GM19324 (cell line): ENCODE measurements at regions not wholly inside any gene's neighbourhood (a gene's known extent, or its start where the extent isn't known, plus 50 kb on each side); places are given as distances from the start of the nearest gene placed in this dataset.

Experiments
- ATAC-seq: cut with Tn5 transposase; IDR thresholded peaks from one replicate; pipeline ENCODE4 v1.9.1; 2021; ENCODE audit warnings: mild to moderate bottlenecking, moderate library complexity; ENCODE audit not compliant: unreplicated experiment, low FRiP score

GRCh38 chr4:180669680-180670079, 1573.5 kb upstream of the TENM3 start:
- ATAC-seq = no peak

DNA sequence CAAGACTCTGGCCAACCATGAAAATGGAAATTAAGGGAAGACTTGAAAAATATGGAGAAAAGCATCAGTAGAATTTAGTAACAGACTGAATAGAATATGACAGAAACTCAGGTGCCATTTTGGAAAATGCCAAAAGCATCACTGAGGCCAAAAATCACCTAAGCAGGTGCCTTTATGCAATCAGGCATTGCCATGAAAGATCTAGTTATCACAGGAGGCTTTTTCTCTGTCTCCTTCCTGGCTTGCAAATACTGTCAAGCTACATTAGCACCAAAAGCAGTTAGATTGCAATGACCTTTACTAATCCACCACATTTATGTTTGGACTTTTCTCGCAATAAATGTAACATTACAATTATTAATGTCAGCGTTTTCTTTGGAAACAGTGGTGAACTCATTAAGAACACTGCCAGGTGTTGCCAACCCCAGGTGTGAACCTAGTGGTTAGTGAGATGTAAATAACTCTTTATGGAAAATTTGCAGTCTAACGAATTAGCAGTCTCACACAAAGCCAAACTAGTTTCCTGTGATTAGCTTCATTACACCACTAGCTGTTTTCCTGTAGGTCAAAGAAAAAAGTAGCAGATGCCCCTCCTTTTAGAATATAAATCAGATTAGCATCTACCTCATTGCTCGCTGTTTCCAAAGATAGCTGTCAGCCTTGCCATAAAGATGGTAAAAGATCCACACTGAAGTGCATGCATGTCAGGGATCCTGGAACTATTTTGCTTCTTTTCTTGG, 1568.4 kb upstream of the TENM3 start:
- ATAC-seq = no peak

DNA sequence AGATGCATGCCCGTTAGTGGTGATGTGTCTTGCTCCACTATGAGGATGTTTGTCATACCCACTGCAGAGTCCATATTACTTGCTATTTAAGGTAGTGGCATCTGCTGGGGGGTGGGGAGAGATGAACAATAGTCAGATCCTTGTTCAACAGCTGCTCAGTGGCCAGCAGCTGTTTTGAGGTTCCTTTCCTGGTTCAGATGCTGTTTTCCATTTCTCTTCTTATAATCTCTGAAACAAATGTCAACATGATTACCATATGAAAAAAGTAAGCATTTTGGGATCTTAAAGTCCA, 1567.9 kb upstream of the TENM3 start:
- ATAC-seq = no peak

GRCh38 chr4:180680305-180680704, 1562.9 kb upstream of the TENM3 start:
- ATAC-seq = no peak

- no peak for ATAC-seq
These were observed 1560.4 kb upstream of the TENM3 start for GRCh38 chr4:180682776-180683175.

- no peak for ATAC-seq
These were observed 1560.0 kb upstream of the TENM3 start for GRCh38 chr4:180683186-180683585.

GRCh38 chr4:180688480-180688879, 1554.7 kb upstream of the TENM3 start:
- ATAC-seq = no peak

DNA sequence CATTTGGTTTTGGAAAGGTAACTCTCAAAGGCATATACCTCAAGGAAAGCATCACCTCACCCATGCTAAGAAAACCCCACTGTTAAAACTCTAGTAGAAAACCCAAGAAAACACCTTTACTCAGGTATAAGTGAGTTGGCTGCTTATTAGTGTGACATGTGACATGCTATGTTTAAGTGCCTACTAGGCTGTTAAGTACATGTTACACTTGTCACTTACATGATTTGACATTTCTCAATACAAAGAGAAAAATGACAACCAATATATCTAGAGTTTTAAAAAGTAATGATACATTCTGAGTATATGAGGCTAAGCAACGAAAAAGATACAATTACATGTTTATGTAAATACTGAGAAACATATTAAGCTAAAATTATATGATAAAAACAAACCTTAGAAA, 1548.3 kb upstream of the TENM3 start:
- no peak for ATAC-seq

DNA sequence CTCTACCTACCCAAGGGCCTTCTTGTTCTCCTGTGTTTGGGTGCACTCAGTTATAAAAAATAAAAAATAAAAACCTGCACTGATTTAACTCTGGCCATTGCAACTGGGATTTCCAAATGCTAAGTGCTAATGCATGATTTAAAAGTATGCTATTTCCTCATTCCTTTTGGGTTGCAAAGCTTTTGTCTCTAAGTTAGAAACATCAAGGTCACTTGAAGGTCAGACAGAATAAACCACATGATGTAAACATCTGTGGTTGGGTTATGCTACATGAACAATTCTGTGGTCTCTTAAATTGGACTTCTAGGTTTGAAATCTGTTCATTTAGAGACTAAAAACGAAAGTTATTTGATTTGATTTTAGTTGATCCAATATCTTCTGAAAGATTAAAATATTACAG, 1547.4 kb upstream of the TENM3 start:
- ATAC-seq = no peak

DNA sequence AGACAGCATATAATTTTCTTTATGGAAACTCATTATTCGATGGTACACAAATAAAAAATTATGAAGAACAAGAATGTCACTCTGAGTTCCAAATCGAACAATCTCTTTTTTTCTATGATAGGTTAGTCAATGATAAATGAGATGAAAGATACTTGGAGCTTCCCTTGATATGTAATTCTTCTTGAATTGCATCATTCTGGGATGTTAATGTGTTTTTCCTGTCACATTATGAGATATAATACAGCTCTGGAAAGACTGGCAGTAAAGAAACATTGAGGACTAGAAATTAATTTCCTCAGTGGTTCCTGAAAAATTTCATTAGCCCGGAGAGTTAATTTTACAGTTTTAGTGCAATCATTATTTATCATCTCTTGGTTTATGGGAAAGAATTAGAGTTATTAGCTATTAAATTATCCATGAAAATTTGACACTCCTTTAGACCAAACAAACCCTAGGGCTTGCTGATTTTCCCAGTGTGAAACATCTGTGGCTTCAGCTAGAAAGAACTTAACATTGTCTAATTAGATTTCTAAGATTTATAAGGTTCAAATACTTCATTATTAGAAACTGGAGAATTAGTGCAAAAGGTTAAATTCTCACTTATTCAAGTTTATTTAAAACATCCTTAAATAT, 1546.6 kb upstream of the TENM3 start:
- ATAC-seq = no peak

- ATAC-seq = no peak
These were observed 1544.5 kb upstream of the TENM3 start for GRCh38 chr4:180698550-180699195.

- ATAC-seq = no peak
These were observed 1536.4 kb upstream of the TENM3 start for GRCh38 chr4:180706766-180707165.

DNA sequence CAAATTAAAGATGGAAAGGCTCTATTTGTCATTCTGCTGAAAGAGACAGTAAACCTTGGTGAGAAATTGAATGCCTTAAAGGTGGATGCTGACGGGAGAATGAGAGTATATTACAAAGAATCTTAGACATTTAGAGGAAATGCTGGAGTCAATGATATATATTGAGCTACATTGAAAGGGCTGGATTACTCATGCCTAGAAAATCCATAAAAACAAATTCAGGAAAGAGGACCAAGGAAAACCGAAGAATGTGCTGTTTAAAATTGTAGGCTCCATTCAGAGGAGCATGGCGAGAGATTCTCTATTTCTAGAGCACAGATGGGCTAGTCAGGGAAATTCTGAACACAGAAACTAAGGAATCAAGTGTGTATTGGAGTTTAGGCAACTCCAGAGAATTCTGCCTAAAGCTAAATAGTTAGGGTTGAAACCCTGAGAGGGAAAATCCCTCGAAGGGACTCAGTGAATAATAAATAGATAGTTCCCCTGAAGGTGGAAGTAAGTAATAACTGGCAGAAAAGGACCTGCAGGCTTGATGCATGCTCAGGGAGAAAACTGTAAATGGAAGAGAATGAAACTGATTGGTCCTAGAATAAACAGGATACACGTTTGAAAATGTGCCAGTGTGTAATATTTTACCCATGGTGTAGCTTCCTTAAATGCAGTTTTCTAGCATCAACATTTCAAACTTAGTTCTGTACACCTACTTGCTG, 1532.4 kb upstream of the TENM3 start:
- no peak for ATAC-seq

GRCh38 chr4:180717451-180718033, 1525.7 kb upstream of the TENM3 start:
- no peak for ATAC-seq

DNA sequence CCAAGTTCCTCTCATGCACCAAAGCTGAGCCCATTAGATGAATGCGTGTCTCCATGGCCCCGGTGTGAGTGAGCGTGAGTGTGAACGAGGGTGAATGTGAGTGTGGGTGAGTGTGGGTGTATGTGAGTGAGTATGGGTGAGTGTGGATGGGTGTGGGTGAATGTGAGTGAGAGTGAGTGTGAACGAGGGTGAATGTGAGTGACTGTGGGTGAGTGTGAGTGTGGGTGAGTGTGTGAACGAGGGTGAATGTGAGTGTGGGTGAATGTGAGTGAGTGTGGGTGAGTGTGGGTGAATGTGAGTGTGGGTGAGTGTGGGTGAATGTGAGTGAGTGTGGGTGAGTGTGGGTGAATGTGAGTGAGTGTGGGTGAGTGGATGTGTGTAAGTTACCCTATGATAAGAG, 1521.8 kb upstream of the TENM3 start:
- no peak for ATAC-seq

GRCh38 chr4:180726611-180727010, 1516.6 kb upstream of the TENM3 start:
- ATAC-seq = no peak

GRCh38 chr4:180727478-180727877, 1515.7 kb upstream of the TENM3 start:
- ATAC-seq = no peak

DNA sequence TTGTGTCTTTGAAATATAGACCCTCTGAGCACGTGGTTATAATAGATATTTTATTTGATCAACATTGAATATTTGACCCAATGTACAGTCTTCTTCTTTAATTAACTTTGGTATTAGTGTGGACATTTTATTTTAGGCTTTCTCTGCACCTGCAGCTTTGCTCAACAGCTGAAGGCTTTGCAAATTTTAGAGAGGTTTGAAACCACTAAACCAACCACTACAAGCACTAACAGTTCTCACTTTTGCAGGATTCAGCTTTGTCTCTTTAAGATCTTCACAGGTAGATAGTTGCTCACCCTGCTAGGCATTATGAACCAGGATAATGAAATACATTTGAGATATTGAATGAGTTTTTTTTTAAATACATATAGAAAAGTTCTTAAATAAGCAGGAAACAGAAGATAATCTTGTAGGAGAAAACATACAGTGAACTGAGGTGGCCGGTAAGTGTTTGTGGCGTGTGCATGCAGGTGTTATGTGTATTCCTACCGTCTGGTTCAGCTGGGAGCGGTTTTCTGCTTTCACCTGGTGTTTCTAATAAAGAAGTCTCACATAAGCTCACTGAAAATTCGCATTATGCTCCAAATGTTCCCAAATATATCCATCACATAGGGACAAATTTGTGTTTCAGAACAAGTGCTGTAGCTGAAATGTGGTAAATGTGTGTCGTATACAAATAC, 1508.3 kb upstream of the TENM3 start:
- ATAC-seq = no peak

- no peak for ATAC-seq
These were observed 1501.5 kb upstream of the TENM3 start for GRCh38 chr4:180741703-180742102.

DNA sequence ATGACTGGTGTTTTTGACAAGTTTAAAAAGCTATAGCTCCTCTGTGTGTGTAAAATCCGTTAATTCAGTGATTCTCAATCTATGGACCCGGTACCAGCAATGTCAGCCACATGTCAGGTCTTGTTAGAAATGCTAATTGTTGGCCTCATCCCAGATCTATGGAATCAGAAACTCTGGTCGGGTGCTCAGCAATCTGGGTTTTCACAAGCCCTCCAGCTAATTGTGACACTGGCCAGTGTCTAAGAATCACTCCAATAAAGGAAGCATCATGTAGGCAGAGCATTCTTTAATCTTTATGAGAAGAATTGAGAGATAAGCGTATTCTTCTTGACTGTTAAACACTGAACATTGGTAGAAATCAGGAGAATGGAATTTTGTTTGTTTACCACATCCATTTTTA, 1498.2 kb upstream of the TENM3 start:
- no peak for ATAC-seq

DNA sequence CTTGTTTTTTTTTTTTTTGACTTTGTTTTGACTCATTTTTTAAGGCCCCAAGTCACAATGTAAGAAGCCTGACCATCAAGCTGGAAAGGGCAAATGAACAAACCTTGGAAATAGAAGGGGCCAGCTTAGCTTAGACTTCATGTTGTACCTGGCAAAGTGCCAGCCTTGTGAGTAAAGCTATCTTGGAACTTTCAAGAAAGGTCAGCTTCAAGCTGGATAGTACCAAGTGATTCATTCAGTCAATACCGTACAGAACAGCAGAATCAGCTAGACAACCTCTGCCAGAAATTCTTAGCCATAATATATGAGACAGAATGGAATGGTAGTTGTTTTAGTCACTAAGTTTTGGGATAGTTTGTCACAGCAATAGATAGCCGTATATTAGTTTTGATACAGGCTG, 1492.2 kb upstream of the TENM3 start:
- no peak for ATAC-seq
